ENCODE measurements at regions not wholly inside any gene's neighbourhood (a gene's known extent, or its start where the extent isn't known, plus 50 kb on each side); places are given as distances from the start of the nearest gene placed in this dataset.

- TF ChIP-seq CTCF (IDR thresholded peaks at IDR 0.05) (no peak), POLR2A (IDR thresholded peaks at IDR 0.05) (no peak)
Observed at GRCh38 chr6:51342393-51342792, 523.7 kb downstream of the TFAP2B start.

All from suprapubic skin (tissue), 3 donors.